ENCODE measurements at regions not wholly inside any gene's neighbourhood (a gene's known extent, or its start where the extent isn't known, plus 50 kb on each side); places are given as distances from the start of the nearest gene placed in this dataset.
"Not testable (repeated sequence)": the region's sequence is repeated elsewhere in the genome, so short reads cannot be mapped to it uniquely, and the experiment has no call there.

GRCh38 chr2:32877587-32878510 is 68.9 kb upstream of the LTBP1 start:
- ChIA-PET CTCF (interaction anchor here (0.8 to 1.4 kb wide), 2 partner anchors 11 to 12 kb away, joined by 3 read pairs; no protein-coding TSS in a partner anchor), POLR2A (no interaction called here)
- no peaks in the 10 kb centered on the region for H3K9me3 ChIP-seq (replicated peaks; ENCODE audit: control insufficient read depth, insufficient read depth, low read length)
- no peaks in the 10 kb centered on the region for H3K36me3 ChIP-seq (ENCODE audit: control insufficient read depth in 2 of 2, extremely low read depth in 1 of 2, insufficient read depth in 2 of 2, low read length in 2 of 2)
- H4K20me1 ChIP-seq (replicated peaks; ENCODE audit: control insufficient read depth, extremely low read depth, insufficient read depth, low read length): no peaks in the 10 kb centered on the region
- no peak overlapping the region for H3K9ac ChIP-seq (replicated peaks; ENCODE audit: extremely low read depth, insufficient read depth, low read length)
- intact Hi-C loops (cut with micrococcal nuclease) (no loop called here), dilution Hi-C loops (cut with MboI; ENCODE audit: extremely low pct_ligation_motif_present, low sequenced_read_pairs) (no loop called here)
- no peak overlapping the region for H3K4me2 ChIP-seq (ENCODE audit: insufficient read depth, low read length)
- no peaks in the 10 kb centered on the region for H3K4me1 ChIP-seq (ENCODE audit: control insufficient read depth, extremely low read depth, insufficient read depth, low read length)
- no peaks in the 10 kb centered on the region for H3K9me1 ChIP-seq (replicated peaks; ENCODE audit: control insufficient read depth, extremely low read depth, insufficient read depth, low read length)
- no peaks in the 10 kb centered on the region for H3K79me2 ChIP-seq (ENCODE audit: control insufficient read depth, insufficient read depth, low read length)
- BruUV-seq (replicated peaks): no TSS peak
- FAIRE-seq (peak; percentile 59), DNase-seq (ENCODE audit: low read depth, low spot score) (peak; percentile 14)
- no peak overlapping the region for H3K27ac ChIP-seq (ENCODE audit: insufficient read depth, low read depth, low read length)
- H2AFZ ChIP-seq (ENCODE audit: low read depth, low read length): peak overlapping the region; percentile 1
- H3K27me3 ChIP-seq (ENCODE audit: control insufficient read depth in 2 of 2, insufficient read depth in 2 of 2, low read length in 2 of 2): no peaks in the 10 kb centered on the region
- no peak for TF ChIP-seq GATA2 (IDR thresholded peaks at IDR 0.05; ENCODE audit: insufficient read depth, insufficient read length, low read depth, low read length)
- no peak for TF ChIP-seq MAX (IDR thresholded peaks at IDR 0.05; ENCODE audit: insufficient read depth, insufficient read length)
- TF ChIP-seq CTCF (IDR thresholded peaks at IDR 0.05; ENCODE audit: extremely low read depth in 1 of 2, insufficient read depth in 1 of 2, low read depth in 1 of 2, low read length in 2 of 2): no peak
- TF ChIP-seq MYC (IDR thresholded peaks at IDR 0.05; ENCODE audit: low read depth, low read length): no peak
- TF ChIP-seq FOS (IDR thresholded peaks at IDR 0.05; ENCODE audit: borderline replicate concordance, insufficient read depth, low read length): no peak
- H3K4me3 ChIP-seq (replicated peaks in 1 of 3; ENCODE audit: insufficient read depth in 1 of 3, low read depth in 1 of 3, low read length in 3 of 3): no peak overlapping the region

- dilution Hi-C loops (cut with MboI; ENCODE audit: extremely low pct_ligation_motif_present, low sequenced_read_pairs); H3K4me2 ChIP-seq (ENCODE audit: insufficient read depth, low read length); intact Hi-C loops (cut with micrococcal nuclease); H3K79me2 ChIP-seq (ENCODE audit: control insufficient read depth, insufficient read depth, low read length); H3K9ac ChIP-seq (replicated peaks; ENCODE audit: extremely low read depth, insufficient read depth, low read length); POLR2A ChIA-PET; H2AFZ ChIP-seq (ENCODE audit: low read depth, low read length); H3K27ac ChIP-seq (ENCODE audit: insufficient read depth, low read depth, low read length); DNase-seq (ENCODE audit: low read depth, low spot score); FAIRE-seq; H4K20me1 ChIP-seq (replicated peaks; ENCODE audit: control insufficient read depth, extremely low read depth, insufficient read depth, low read length); BruUV-seq (replicated peaks); H3K9me1 ChIP-seq (replicated peaks; ENCODE audit: control insufficient read depth, extremely low read depth, insufficient read depth, low read length); H3K27me3 ChIP-seq (ENCODE audit: control insufficient read depth in 2 of 2, insufficient read depth in 2 of 2, low read length in 2 of 2); H3K4me3 ChIP-seq (replicated peaks in 1 of 3; ENCODE audit: insufficient read depth in 1 of 3, low read depth in 1 of 3, low read length in 3 of 3); CTCF ChIA-PET; H3K36me3 ChIP-seq (ENCODE audit: control insufficient read depth in 2 of 2, extremely low read depth in 1 of 2, insufficient read depth in 2 of 2, low read length in 2 of 2); H3K9me3 ChIP-seq (replicated peaks; ENCODE audit: control insufficient read depth, insufficient read depth, low read length); H3K4me1 ChIP-seq (ENCODE audit: control insufficient read depth, extremely low read depth, insufficient read depth, low read length): not testable (repeated sequence)
Measured at GRCh38 chr2:32879943-32880342, 66.8 kb upstream of the LTBP1 start.

Data from endothelial cell of umbilical vein (primary cell).